Neural progenitor cell (in vitro differentiated cells): ENCODE measurements at regions not wholly inside any gene's neighbourhood (a gene's known extent, or its start where the extent isn't known, plus 50 kb on each side); places are given as distances from the start of the nearest gene placed in this dataset.

Source experiments
- DNase-seq: peaks from one replicate; pipeline ENCODE4 v3.0.0-alpha.2; 2016; ENCODE audit warnings: low spot score
- H2AFZ ChIP-seq: fragments of 200-600 bp; sonication (generic); replicated peaks from 2 replicates; pipeline ENCODE4 v1.6.1; 2016; ENCODE audit warnings: antibody characterized with exemption
- H3F3A ChIP-seq: fragments of 200-600 bp; sonication (generic); 2 replicates; pipeline ENCODE4 v1.6.1; 2016; ENCODE audit warnings: antibody characterized with exemption, low read depth
- H3K27ac ChIP-seq: fragments of 200-600 bp; sonication (generic); 2 replicates; pipeline ENCODE4 v1.5.1; 2016; ENCODE audit warnings: mild to moderate bottlenecking
- H3K27me3 ChIP-seq: fragments of 200-600 bp; sonication (generic); 2 replicates; pipeline ENCODE4 v1.6.1; 2016; ENCODE audit warnings: mild to moderate bottlenecking, moderate library complexity
- H3K36me3 ChIP-seq: fragments of 200-600 bp; sonication (generic); 2 replicates; pipeline ENCODE4 v1.5.1; 2016
- H3K4me1 ChIP-seq: fragments of 200-600 bp; sonication (generic); 2 replicates; pipeline ENCODE4 v1.6.1; 2016; ENCODE audit warnings: mixed run types
- H3K4me2 ChIP-seq: fragments of 200-600 bp; sonication (generic); 2 replicates; pipeline ENCODE4 v1.6.1; 2016
- H3K4me3 ChIP-seq: fragments of 200-600 bp; sonication (generic); 2 replicates; pipeline ENCODE4 v1.5.1; 2016
- H3K79me2 ChIP-seq: fragments of 200-600 bp; sonication (generic); 2 replicates; pipeline ENCODE4 v1.6.1; 2016; ENCODE audit warnings: low read depth
- H3K9ac ChIP-seq: fragments of 200-600 bp; sonication (generic); 2 replicates; pipeline ENCODE4 v1.6.1; 2016
- H3K9me3 ChIP-seq: fragments of 200-600 bp; sonication (generic); 2 replicates; pipeline ENCODE4 v1.5.1; 2016; ENCODE audit warnings: low read depth
- H4K20me1 ChIP-seq: fragments of 200-600 bp; sonication (generic); 2 replicates; pipeline ENCODE4 v1.6.1; 2016; ENCODE audit warnings: low read depth
- H3K27ac Mint-ChIP-seq: 3 replicates; pipeline ENCODE4 v1.8.0; 2021; ENCODE audit warnings: mixed read lengths
- H3K27me3 Mint-ChIP-seq: 2 replicates; pipeline ENCODE4 v1.8.0; 2022; ENCODE audit warnings: low read depth, mild to moderate bottlenecking, inconsistent platforms, moderate library complexity, mixed read lengths; ENCODE audit not compliant: insufficient read depth
- H3K36me3 Mint-ChIP-seq: 3 replicates; pipeline ENCODE4 v1.8.0; 2021; ENCODE audit warnings: mixed read lengths
- H3K4me1 Mint-ChIP-seq: 3 replicates; pipeline ENCODE4 v1.8.0; 2021; ENCODE audit warnings: mixed read lengths
- H3K4me3 Mint-ChIP-seq: 3 replicates; pipeline ENCODE4 v1.8.0; 2021; ENCODE audit warnings: mild to moderate bottlenecking, moderate library complexity, mixed read lengths
- H3K9me3 Mint-ChIP-seq: 3 replicates; pipeline ENCODE4 v1.8.0; 2020; ENCODE audit warnings: mixed read lengths
- CTCF ChIP-seq: fragments of 200-600 bp; sonication (generic); IDR thresholded peaks from 2 replicates; pipeline ENCODE4 v1.5.1; 2017; ENCODE audit warnings: antibody characterized with exemption, mild to moderate bottlenecking
- EZH2 ChIP-seq: fragments of 200-600 bp; sonication (generic); IDR thresholded peaks from 2 replicates; pipeline ENCODE4 v1.6.1; 2017; ENCODE audit warnings: antibody characterized with exemption, mild to moderate bottlenecking, moderate library complexity
- EZH2phosphoT487 ChIP-seq: fragments of 200-600 bp; sonication (generic); IDR thresholded peaks from 2 replicates; pipeline ENCODE4 v1.6.1; 2017; ENCODE audit warnings: antibody characterized with exemption

GRCh38 chr1:229710746-229711145, 84.7 kb downstream of the URB2 start:
- Mint-ChIP-seq H3K9me3 (peaks cover 27% of the 10 kb centered on the region), H3K27ac (no peak overlapping the region), H3K4me3 (no peak overlapping the region), H3K4me1 (peaks cover 14% of the 10 kb centered on the region), H3K27me3 (no peaks in the 10 kb centered on the region), H3K36me3 (peaks cover 3% of the 10 kb centered on the region)
- Histone ChIP-seq H3K4me1 (peaks cover 9% of the 10 kb centered on the region), H3F3A (peaks cover 2% of the 10 kb centered on the region), H3K27ac (no peak overlapping the region), H4K20me1 (no peaks in the 10 kb centered on the region), H3K9ac (no peak overlapping the region), H3K36me3 (no peaks in the 10 kb centered on the region), H3K4me3 (no peak overlapping the region), H3K79me2 (no peaks in the 10 kb centered on the region), H2AFZ (no peak overlapping the region), H3K27me3 (no peaks in the 10 kb centered on the region), H3K4me2 (peak overlapping the region; percentile 21), H3K9me3 (no peaks in the 10 kb centered on the region)
- no peak for DNase-seq
- no peak for TF ChIP-seq EZH2
- TF ChIP-seq CTCF, result peak; percentile 15
- no peak for TF ChIP-seq EZH2phosphoT487

DNA sequence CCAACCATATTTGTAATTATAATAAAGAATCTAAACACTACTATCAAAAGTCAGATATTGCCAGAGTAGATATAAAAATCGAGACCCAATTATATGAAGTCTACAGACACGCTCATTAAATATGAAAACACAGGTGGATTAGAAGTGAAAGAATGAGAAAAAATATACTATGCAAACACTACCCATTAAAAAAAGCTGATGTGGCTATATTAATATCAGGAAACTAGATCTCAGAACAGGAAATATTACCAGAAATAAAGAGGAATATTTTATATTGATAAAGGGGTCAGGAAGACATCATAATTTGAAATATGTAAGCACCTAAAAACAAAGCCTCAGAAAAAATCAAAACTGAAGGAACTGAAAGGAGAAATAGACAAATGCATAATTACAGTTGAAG, 88.3 kb downstream of the URB2 start:
- Histone ChIP-seq H3K79me2 (no peaks in the 10 kb centered on the region), H3K4me2 (no peak overlapping the region), H3K9ac (no peak overlapping the region), H3K4me1 (peaks cover 15% of the 10 kb centered on the region), H4K20me1 (no peaks in the 10 kb centered on the region), H3K27me3 (no peaks in the 10 kb centered on the region), H3K36me3 (no peaks in the 10 kb centered on the region), H3K27ac (no peak overlapping the region), H3F3A (peaks cover 10% of the 10 kb centered on the region), H3K4me3 (no peak overlapping the region), H3K9me3 (no peaks in the 10 kb centered on the region), H2AFZ (no peak overlapping the region)
- no peak for DNase-seq
- Mint-ChIP-seq H3K4me1 (peaks cover 18% of the 10 kb centered on the region), H3K36me3 (no peaks in the 10 kb centered on the region), H3K27me3 (no peaks in the 10 kb centered on the region), H3K4me3 (no peak overlapping the region), H3K9me3 (peaks cover 10% of the 10 kb centered on the region), H3K27ac (no peak overlapping the region)
- TF ChIP-seq CTCF (no peak), EZH2 (no peak), EZH2phosphoT487 (no peak)

DNA sequence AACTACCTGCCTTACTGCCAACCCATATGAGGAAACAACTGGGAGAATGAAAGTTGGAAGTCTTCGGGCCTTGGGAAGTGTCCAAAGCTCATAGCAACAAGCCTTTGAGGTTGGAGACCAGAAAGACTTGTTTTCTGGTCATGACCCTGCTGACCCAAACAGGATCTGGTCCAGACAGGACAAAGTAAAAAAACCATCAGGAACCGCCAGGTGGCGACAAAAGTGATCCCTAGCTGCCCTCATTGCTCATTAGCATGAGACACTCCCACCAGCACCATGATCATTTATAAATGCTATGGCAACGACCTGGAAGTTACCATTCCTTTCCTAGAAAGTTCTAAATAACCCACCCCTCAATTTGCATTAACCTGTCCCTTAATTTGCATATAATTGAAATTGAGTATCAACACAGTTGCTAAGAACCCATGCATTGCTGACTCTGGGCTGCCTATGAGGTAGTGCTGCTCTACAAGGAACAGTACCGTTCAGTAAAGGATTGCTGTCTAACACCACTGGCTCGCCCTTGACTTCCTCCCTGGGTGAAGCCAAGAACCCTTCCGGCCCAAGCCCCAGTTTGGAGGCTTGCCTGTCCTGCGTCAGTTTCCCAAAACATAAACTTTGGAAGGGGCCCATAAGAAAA, 89.0 kb downstream of the URB2 start:
- no peak overlapping the region for H3K27ac ChIP-seq
- no peak overlapping the region for H3K4me3 Mint-ChIP-seq
- H3K9me3 Mint-ChIP-seq, result peaks cover 10% of the 10 kb centered on the region
- DNase-seq, result peak; percentile 16
- peaks cover 10% of the 10 kb centered on the region for H3F3A ChIP-seq
- no peaks in the 10 kb centered on the region for H3K27me3 ChIP-seq
- H3K4me3 ChIP-seq, result no peak overlapping the region
- no peak overlapping the region for H3K4me2 ChIP-seq
- no peak overlapping the region for H3K27ac Mint-ChIP-seq
- H3K4me1 ChIP-seq, result peaks cover 15% of the 10 kb centered on the region
- no peaks in the 10 kb centered on the region for H3K27me3 Mint-ChIP-seq
- peaks cover 18% of the 10 kb centered on the region for H3K4me1 Mint-ChIP-seq
- peak overlapping the region; percentile 98 for H2AFZ ChIP-seq
- no peaks in the 10 kb centered on the region for H3K36me3 Mint-ChIP-seq
- no peak overlapping the region for H3K9ac ChIP-seq
- H3K79me2 ChIP-seq, result no peaks in the 10 kb centered on the region
- no peaks in the 10 kb centered on the region for H4K20me1 ChIP-seq
- no peaks in the 10 kb centered on the region for H3K36me3 ChIP-seq
- TF ChIP-seq EZH2 (no peak), CTCF (peak; percentile 29)
- H3K9me3 ChIP-seq, result no peaks in the 10 kb centered on the region
